GM20000 (cell line): ENCODE measurements at regions not wholly inside any gene's neighbourhood (a gene's known extent, or its start where the extent isn't known, plus 50 kb on each side); places are given as distances from the start of the nearest gene placed in this dataset.

Experiments used
- DNase-seq: peaks from one replicate; pipeline ENCODE4 v3.0.0; 2012; ENCODE audit warnings: low spot score
- CTCF ChIP-seq: IDR thresholded peaks from 2 replicates; pipeline ENCODE4 v1.5.1; 2012; ENCODE audit warnings: mild to moderate bottlenecking, control low read depth; ENCODE audit errors: extremely low read depth, missing control alignments

GRCh38 chr1:98210064-98210463 is 289.2 kb upstream of the DPYD start:
- no peak for TF ChIP-seq CTCF
- no peak for DNase-seq

GRCh38 chr1:98205291-98206017 is 284.6 kb upstream of the DPYD start:
- DNase-seq: no peak

GRCh38 chr1:98203466-98203865 is 282.6 kb upstream of the DPYD start:
- no peak for TF ChIP-seq CTCF
- no peak for DNase-seq

More at GRCh38 chr1:98205291-98206017, 284.6 kb upstream of the DPYD start:
- TF ChIP-seq CTCF: no peak

GRCh38 chr1:98201666-98202081 is 280.8 kb upstream of the DPYD start:
- TF ChIP-seq CTCF: no peak
- no peak for DNase-seq

GRCh38 chr1:98197356-98197755 is 276.5 kb upstream of the DPYD start:
- no peak for DNase-seq
- TF ChIP-seq CTCF: no peak

GRCh38 chr1:98196012-98196411 is 275.2 kb upstream of the DPYD start:
- DNase-seq: no peak
- TF ChIP-seq CTCF: no peak

GRCh38 chr1:98188774-98189173 is 267.9 kb upstream of the DPYD start:
- TF ChIP-seq CTCF: no peak

More at GRCh38 chr1:98188774-98189173, 267.9 kb upstream of the DPYD start:
- no peak for DNase-seq
